ENCODE measurements at regions not wholly inside any gene's neighbourhood (a gene's known extent, or its start where the extent isn't known, plus 50 kb on each side); places are given as distances from the start of the nearest gene placed in this dataset.
"Not testable (repeated sequence)": the region's sequence is repeated elsewhere in the genome, so short reads cannot be mapped to it uniquely, and the experiment has no call there.

- ChIA-PET CTCF (interaction anchor here (0.9 to 1.7 kb wide), 4 partner anchors 110 to 388 kb away, joined by 3 to 7 read pairs (median 5); no protein-coding TSS in a partner anchor), POLR2A (interaction anchor here (0.5 to 2.0 kb wide), 6 partner anchors 10 to 1726 kb away, joined by 3 to 17 read pairs (median 3); partner anchors contain the start of gene FOXL1)
- no peak for DNase-seq (ENCODE audit: low read depth, low spot score)
- no peak for TF ChIP-seq CTCF (IDR thresholded peaks at IDR 0.05; ENCODE audit: insufficient read depth, low read length, missing control alignments)
- H3K4me3 ChIP-seq (ENCODE audit: low read depth, low read length): no peak overlapping the region
Measured at GRCh38 chr16:86952769-86953168, 364.4 kb downstream of the C16orf95 start.

GRCh38 chr16:86953631-86954391, 363.4 kb downstream of the C16orf95 start:
- no peak for DNase-seq (ENCODE audit: low read depth, low spot score)
- H3K4me3 ChIP-seq (ENCODE audit: low read depth, low read length): no peak overlapping the region
- POLR2A ChIA-PET: no interaction called here
- no peak for TF ChIP-seq CTCF (IDR thresholded peaks at IDR 0.05; ENCODE audit: insufficient read depth, low read length, missing control alignments)
- CTCF ChIA-PET: interaction anchor here (0.9 to 1.7 kb wide), 3 partner anchors 109 to 325 kb away, joined by 3 to 5 read pairs (median 5); no protein-coding TSS in a partner anchor

- DNase-seq (ENCODE audit: low read depth, low spot score): no peak
- CTCF ChIA-PET: interaction anchor here (1.0 to 1.5 kb wide), 2 partner anchors 8 to 107 kb away, joined by 3 to 4 read pairs; no protein-coding TSS in a partner anchor
- H3K4me3 ChIP-seq (ENCODE audit: low read depth, low read length): no peak overlapping the region
- no peak for TF ChIP-seq CTCF (IDR thresholded peaks at IDR 0.05; ENCODE audit: insufficient read depth, low read length, missing control alignments)
- POLR2A ChIA-PET: interaction anchor here (0.7 kb wide), 1 partner anchor 291 kb away, joined by 4 read pairs; no protein-coding TSS in a partner anchor
Measured at GRCh38 chr16:86955136-86955855, 361.9 kb downstream of the C16orf95 start.

- no peak overlapping the region for H3K4me3 ChIP-seq (ENCODE audit: low read depth, low read length)
- CTCF ChIA-PET: interaction anchor here (0.8 to 2.2 kb wide), 2 partner anchors 12 to 147 kb away, joined by 3 to 5 read pairs; no protein-coding TSS in a partner anchor
- DNase-seq (ENCODE audit: low read depth, low spot score): no peak
- POLR2A ChIA-PET: no interaction called here
- TF ChIP-seq CTCF (IDR thresholded peaks at IDR 0.05; ENCODE audit: insufficient read depth, low read length, missing control alignments): no peak
Measured at GRCh38 chr16:86956437-86956836, 360.8 kb downstream of the C16orf95 start.

GRCh38 chr16:86957662-86958198, 359.5 kb downstream of the C16orf95 start:
- POLR2A ChIA-PET; H3K4me3 ChIP-seq (ENCODE audit: low read depth, low read length); DNase-seq (ENCODE audit: low read depth, low spot score): not testable (repeated sequence)
- CTCF ChIA-PET: interaction anchor here (1.1 to 2.2 kb wide), 4 partner anchors 11 to 392 kb away, joined by 3 to 5 read pairs (median 3); no protein-coding TSS in a partner anchor

- DNase-seq (ENCODE audit: low read depth, low spot score): no peak
- no peak for TF ChIP-seq CTCF (IDR thresholded peaks at IDR 0.05; ENCODE audit: insufficient read depth, low read length, missing control alignments)
- POLR2A ChIA-PET: no interaction called here
- H3K4me3 ChIP-seq (ENCODE audit: low read depth, low read length): no peak overlapping the region
- CTCF ChIA-PET: interaction anchor here (1.1 to 2.2 kb wide), 4 partner anchors 10 to 393 kb away, joined by 3 to 5 read pairs (median 3); no protein-coding TSS in a partner anchor
Measured at GRCh38 chr16:86958423-86958822, 358.8 kb downstream of the C16orf95 start.
